ENCODE measurements at regions not wholly inside any gene's neighbourhood (a gene's known extent, or its start where the extent isn't known, plus 50 kb on each side); places are given as distances from the start of the nearest gene placed in this dataset.

- no peaks in the 10 kb centered on the region for H3K9me3 ChIP-seq (ENCODE audit: insufficient read depth, low read length, severe bottlenecking)
- no peaks in the 10 kb centered on the region for H3K4me1 ChIP-seq (ENCODE audit: insufficient read depth, low read length)
- no peak overlapping the region for H2AFZ ChIP-seq (ENCODE audit: low read depth, low read length)
- H3K4me2 ChIP-seq (ENCODE audit: insufficient read depth, low read length), result no peak overlapping the region
- no peak for DNase-seq
- H3K4me3 ChIP-seq (ENCODE audit: low read depth in 1 of 2, low read length in 2 of 2), result no peak overlapping the region
- H3K79me2 ChIP-seq (ENCODE audit: insufficient read depth, low read length), result no peaks in the 10 kb centered on the region
- H3K36me3 ChIP-seq (ENCODE audit: insufficient read depth, low read length), result no peaks in the 10 kb centered on the region
- H3K27me3 ChIP-seq (ENCODE audit: insufficient read depth, low read length, poor library complexity), result no peaks in the 10 kb centered on the region
- ATAC-seq (ENCODE audit: insufficient read depth, low read depth), result no peak
- TF ChIP-seq EZH2 (IDR thresholded peaks at IDR 0.05; ENCODE audit: borderline replicate concordance, low read depth, low read length, severe bottlenecking) (no peak), CTCF (IDR thresholded peaks at IDR 0.05; ENCODE audit: borderline replicate concordance, extremely low read depth, low read length, poor library complexity, severe bottlenecking) (no peak)
- no peaks in the 10 kb centered on the region for H4K20me1 ChIP-seq (ENCODE audit: insufficient read depth, low read length)
- no peak overlapping the region for H3K9ac ChIP-seq (ENCODE audit: low read depth, low read length)
- no peak overlapping the region for H3K27ac ChIP-seq (ENCODE audit: low read length)
These were observed 139.3 kb upstream of the COL21A1 start for GRCh38 chr6:56386717-56387116.

GRCh38 chr6:56385981-56386593, 138.7 kb upstream of the COL21A1 start:
- no peaks in the 10 kb centered on the region for H3K79me2 ChIP-seq (ENCODE audit: insufficient read depth, low read length)
- no peak overlapping the region for H3K4me2 ChIP-seq (ENCODE audit: insufficient read depth, low read length)
- H2AFZ ChIP-seq (ENCODE audit: low read depth, low read length), result no peak overlapping the region
- no peaks in the 10 kb centered on the region for H4K20me1 ChIP-seq (ENCODE audit: insufficient read depth, low read length)
- H3K27ac ChIP-seq (ENCODE audit: low read length), result no peak overlapping the region
- no peaks in the 10 kb centered on the region for H3K9me3 ChIP-seq (ENCODE audit: insufficient read depth, low read length, severe bottlenecking)
- no peak overlapping the region for H3K9ac ChIP-seq (ENCODE audit: low read depth, low read length)
- TF ChIP-seq EZH2 (IDR thresholded peaks at IDR 0.05; ENCODE audit: borderline replicate concordance, low read depth, low read length, severe bottlenecking) (no peak), CTCF (IDR thresholded peaks at IDR 0.05; ENCODE audit: borderline replicate concordance, extremely low read depth, low read length, poor library complexity, severe bottlenecking) (no peak)
- no peaks in the 10 kb centered on the region for H3K36me3 ChIP-seq (ENCODE audit: insufficient read depth, low read length)
- no peaks in the 10 kb centered on the region for H3K27me3 ChIP-seq (ENCODE audit: insufficient read depth, low read length, poor library complexity)
- no peak for ATAC-seq (ENCODE audit: insufficient read depth, low read depth)
- no peaks in the 10 kb centered on the region for H3K4me1 ChIP-seq (ENCODE audit: insufficient read depth, low read length)
- no peak for DNase-seq
- no peak overlapping the region for H3K4me3 ChIP-seq (ENCODE audit: low read depth in 1 of 2, low read length in 2 of 2)

- Histone ChIP-seq H3K4me1 (ENCODE audit: insufficient read depth, low read length) (no peaks in the 10 kb centered on the region), H3K27ac (ENCODE audit: low read length) (no peak overlapping the region), H3K79me2 (ENCODE audit: insufficient read depth, low read length) (no peaks in the 10 kb centered on the region), H3K27me3 (ENCODE audit: insufficient read depth, low read length, poor library complexity) (no peaks in the 10 kb centered on the region), H3K9me3 (ENCODE audit: insufficient read depth, low read length, severe bottlenecking) (no peaks in the 10 kb centered on the region), H3K36me3 (ENCODE audit: insufficient read depth, low read length) (no peaks in the 10 kb centered on the region), H4K20me1 (ENCODE audit: insufficient read depth, low read length) (no peaks in the 10 kb centered on the region), H3K9ac (ENCODE audit: low read depth, low read length) (no peak overlapping the region), H3K4me3 (ENCODE audit: low read depth in 1 of 2, low read length in 2 of 2) (no peak overlapping the region), H3K4me2 (ENCODE audit: insufficient read depth, low read length) (no peak overlapping the region), H2AFZ (ENCODE audit: low read depth, low read length) (no peak overlapping the region)
- no peak for DNase-seq
- TF ChIP-seq EZH2 (IDR thresholded peaks at IDR 0.05; ENCODE audit: borderline replicate concordance, low read depth, low read length, severe bottlenecking), result no peak
- no peak for TF ChIP-seq CTCF (IDR thresholded peaks at IDR 0.05; ENCODE audit: borderline replicate concordance, extremely low read depth, low read length, poor library complexity, severe bottlenecking)
- ATAC-seq (ENCODE audit: insufficient read depth, low read depth), result no peak
These were observed 135.8 kb upstream of the COL21A1 start for GRCh38 chr6:56383160-56383559.
